ENCODE measurements at regions not wholly inside any gene's neighbourhood (a gene's known extent, or its start where the extent isn't known, plus 50 kb on each side); places are given as distances from the start of the nearest gene placed in this dataset.

- DNase-seq (ENCODE audit: low spot score) = no peak
These were observed 148.1 kb upstream of the HMHB1 start for GRCh38 chr5:143663872-143664271.

GRCh38 chr5:143662020-143662419 is 149.9 kb upstream of the HMHB1 start:
- DNase-seq (ENCODE audit: low spot score) = no peak

DNA sequence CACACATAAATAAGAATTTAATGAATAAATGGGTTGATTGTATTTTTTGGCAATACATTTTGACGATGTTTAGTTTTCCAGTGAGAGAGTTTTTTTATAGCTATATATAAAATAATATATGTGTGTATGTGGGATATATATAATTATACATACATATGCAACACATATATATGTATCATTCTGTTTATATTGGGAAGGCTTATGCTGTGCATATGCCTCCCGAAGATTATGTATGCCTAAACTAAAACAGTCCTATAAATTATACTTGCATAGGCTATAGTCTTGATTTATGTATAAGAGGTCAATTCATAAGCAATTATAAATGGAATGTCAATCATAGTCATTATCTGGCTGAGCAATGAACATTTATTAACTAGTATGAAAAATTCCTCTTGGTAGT is 151.3 kb upstream of the HMHB1 start:
- DNase-seq (ENCODE audit: low spot score) = no peak

GRCh38 chr5:143659599-143660238 is 152.2 kb upstream of the HMHB1 start:
- DNase-seq (ENCODE audit: low spot score) = no peak

DNA sequence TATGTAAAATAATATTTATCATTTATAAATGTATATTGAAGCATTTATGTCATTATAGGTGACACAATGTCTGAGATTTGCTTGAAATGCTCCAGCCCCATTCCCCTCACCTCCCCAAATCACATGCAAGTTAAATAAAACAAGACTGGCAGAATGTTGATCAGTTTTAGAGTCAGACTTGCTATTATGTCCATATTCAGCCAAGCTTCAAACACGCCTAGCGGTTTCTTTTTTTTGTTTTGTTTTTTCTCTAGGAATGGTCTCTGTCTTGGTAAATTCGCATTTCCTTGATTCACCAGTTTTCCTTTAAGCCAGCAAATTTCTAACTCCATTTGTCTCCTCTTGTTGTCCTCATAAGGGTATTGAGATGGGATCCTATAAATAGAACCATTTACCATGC is 153.0 kb upstream of the HMHB1 start:
- DNase-seq (ENCODE audit: low spot score) = no peak

- DNase-seq (ENCODE audit: low spot score) = no peak
These were observed 154.2 kb upstream of the HMHB1 start for GRCh38 chr5:143657647-143658285.

GRCh38 chr5:143653766-143654282 is 158.1 kb upstream of the HMHB1 start:
- no peak for DNase-seq (ENCODE audit: low spot score)

DNA sequence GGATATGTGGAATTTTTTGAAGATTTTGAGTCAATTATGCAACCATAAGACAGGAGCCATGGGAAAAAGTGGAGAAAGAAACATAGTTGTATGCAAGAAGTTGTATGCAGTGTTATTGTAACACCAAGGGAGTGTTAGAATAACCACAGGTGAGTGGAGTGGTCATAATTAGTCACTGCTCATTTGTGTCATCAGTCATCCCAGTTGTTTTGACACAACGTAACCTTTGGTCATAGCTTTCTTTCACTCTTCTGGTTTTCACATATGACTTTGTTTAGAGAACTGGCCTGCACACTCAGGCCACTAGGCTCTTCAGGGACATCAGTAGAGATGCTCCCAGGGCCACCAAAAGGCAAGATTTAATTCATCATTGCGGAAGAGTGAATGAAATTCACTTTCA is 158.7 kb upstream of the HMHB1 start:
- no peak for DNase-seq (ENCODE audit: low spot score)

- no peak for DNase-seq (ENCODE audit: low spot score)
These were observed 159.8 kb upstream of the HMHB1 start for GRCh38 chr5:143652108-143652700.

GRCh38 chr5:143649937-143650621 is 161.9 kb upstream of the HMHB1 start:
- no peak for DNase-seq (ENCODE audit: low spot score)

- no peak for DNase-seq (ENCODE audit: low spot score)
These were observed 163.3 kb upstream of the HMHB1 start for GRCh38 chr5:143648696-143649095.

- DNase-seq (ENCODE audit: low spot score) = no peak
These were observed 165.0 kb upstream of the HMHB1 start for GRCh38 chr5:143646961-143647360.

GRCh38 chr5:143645356-143645755 is 166.6 kb upstream of the HMHB1 start:
- DNase-seq (ENCODE audit: low spot score) = no peak

GRCh38 chr5:143644727-143645126 is 167.2 kb upstream of the HMHB1 start:
- DNase-seq (ENCODE audit: low spot score) = no peak

- DNase-seq (ENCODE audit: low spot score) = no peak
These were observed 169.2 kb upstream of the HMHB1 start for GRCh38 chr5:143642791-143643190.

GRCh38 chr5:143641549-143642355 is 170.2 kb upstream of the HMHB1 start:
- no peak for DNase-seq (ENCODE audit: low spot score)

- no peak for DNase-seq (ENCODE audit: low spot score)
These were observed 173.3 kb upstream of the HMHB1 start for GRCh38 chr5:143638654-143639053.

DNA sequence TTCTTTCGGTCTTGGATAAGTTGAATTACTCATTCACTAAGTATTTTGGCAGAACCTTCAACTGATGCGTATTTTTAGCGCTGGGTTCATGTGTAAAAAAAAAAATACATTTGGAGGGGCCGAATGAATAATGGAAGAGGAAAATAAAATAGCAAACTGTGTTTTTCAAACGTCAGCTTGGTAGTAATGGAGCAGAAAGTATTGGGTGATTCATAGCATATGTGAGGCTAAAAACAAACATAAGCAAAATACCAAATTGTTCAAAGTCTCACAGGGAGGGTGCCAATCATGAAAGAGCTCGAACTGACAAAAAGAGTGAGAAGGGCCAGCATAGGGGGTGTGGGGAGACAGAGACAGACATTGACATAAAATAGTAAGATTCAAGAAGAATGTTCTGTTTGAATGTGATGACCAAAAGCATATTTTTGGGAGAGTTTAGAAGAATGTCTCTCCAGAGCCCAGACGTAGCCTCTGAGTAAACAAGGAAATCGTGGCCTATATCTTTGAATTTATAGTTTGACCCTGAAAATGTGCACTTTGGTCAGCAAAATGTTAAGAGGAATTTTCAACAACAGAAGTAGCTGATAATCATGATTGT is 174.9 kb upstream of the HMHB1 start:
- no peak for DNase-seq (ENCODE audit: low spot score)

GRCh38 chr5:143635888-143636287 is 176.1 kb upstream of the HMHB1 start:
- DNase-seq (ENCODE audit: low spot score) = no peak

DNA sequence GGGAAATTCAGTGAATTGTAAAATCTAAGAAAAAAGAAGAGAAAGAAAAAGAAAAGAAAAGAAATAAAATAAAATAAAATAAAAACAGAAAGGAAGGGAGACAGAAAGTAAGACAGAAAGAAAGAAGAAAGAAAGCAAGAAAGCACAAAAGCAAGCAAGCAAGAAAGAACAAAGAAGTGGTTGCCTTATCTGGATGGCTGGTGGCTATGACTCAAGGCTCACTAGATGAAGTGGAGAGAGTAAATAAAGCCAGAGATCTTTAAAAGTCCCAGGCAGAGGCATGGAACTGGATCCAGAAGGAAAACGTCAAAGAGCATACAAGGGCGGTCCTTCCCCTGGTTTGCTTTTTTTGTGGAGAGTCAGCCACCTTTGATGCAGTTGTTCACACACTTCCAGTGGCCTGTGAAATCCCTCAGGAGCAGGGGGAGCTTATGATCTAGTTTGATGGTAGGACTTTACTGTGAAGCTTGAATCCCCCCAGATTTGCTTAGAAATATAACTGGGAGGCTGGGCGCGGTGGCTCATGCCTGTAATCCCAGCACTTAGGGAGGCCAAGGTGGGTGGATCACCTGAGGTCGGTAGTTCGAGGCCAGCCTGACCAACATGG is 176.7 kb upstream of the HMHB1 start:
- no peak for DNase-seq (ENCODE audit: low spot score)

DNA sequence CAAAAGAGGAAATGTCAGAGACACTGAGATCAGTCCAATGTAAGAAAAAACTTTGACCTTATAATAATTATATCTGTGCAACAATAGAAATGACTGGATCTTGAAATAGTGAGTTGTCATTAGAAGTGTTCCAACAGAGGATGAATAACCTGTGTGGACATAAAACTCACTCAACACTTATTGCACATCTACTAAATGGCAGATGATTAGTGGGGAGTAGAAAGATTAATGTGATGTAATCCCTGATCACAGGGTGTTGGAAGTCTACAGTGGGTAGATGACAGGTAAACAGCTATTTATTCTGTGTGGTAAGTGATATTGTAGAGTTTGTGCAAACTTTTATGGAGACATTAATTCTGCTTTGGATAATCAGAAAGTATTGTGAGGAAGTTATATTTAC is 177.3 kb upstream of the HMHB1 start:
- DNase-seq (ENCODE audit: low spot score) = no peak
